ENCODE measurements at regions not wholly inside any gene's neighbourhood (a gene's known extent, or its start where the extent isn't known, plus 50 kb on each side); places are given as distances from the start of the nearest gene placed in this dataset.

- TF ChIP-seq CBFB (CRISPR knock-in tag; IDR thresholded peaks at IDR 0.05; ENCODE audit: low read depth) (no peak), TP53 (CRISPR knock-in tag; IDR thresholded peaks at IDR 0.05) (no peak), TEAD4 (CRISPR knock-in tag; IDR thresholded peaks at IDR 0.05) (no peak)
- TF ChIP-seq, protein P1, sequence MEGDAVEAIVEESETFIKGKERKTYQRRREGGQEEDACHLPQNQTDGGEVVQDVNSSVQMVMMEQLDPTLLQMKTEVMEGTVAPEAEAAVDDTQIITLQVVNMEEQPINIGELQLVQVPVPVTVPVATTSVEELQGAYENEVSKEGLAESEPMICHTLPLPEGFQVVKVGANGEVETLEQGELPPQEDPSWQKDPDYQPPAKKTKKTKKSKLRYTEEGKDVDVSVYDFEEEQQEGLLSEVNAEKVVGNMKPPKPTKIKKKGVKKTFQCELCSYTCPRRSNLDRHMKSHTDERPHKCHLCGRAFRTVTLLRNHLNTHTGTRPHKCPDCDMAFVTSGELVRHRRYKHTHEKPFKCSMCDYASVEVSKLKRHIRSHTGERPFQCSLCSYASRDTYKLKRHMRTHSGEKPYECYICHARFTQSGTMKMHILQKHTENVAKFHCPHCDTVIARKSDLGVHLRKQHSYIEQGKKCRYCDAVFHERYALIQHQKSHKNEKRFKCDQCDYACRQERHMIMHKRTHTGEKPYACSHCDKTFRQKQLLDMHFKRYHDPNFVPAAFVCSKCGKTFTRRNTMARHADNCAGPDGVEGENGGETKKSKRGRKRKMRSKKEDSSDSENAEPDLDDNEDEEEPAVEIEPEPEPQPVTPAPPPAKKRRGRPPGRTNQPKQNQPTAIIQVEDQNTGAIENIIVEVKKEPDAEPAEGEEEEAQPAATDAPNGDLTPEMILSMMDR (IDR thresholded peaks at IDR 0.05): no peak
Observed at GRCh38 chr2:120930864-120931263, 195.2 kb downstream of the GLI2 start.
